ENCODE measurements at regions not wholly inside any gene's neighbourhood (a gene's known extent, or its start where the extent isn't known, plus 50 kb on each side); places are given as distances from the start of the nearest gene placed in this dataset.

DNA sequence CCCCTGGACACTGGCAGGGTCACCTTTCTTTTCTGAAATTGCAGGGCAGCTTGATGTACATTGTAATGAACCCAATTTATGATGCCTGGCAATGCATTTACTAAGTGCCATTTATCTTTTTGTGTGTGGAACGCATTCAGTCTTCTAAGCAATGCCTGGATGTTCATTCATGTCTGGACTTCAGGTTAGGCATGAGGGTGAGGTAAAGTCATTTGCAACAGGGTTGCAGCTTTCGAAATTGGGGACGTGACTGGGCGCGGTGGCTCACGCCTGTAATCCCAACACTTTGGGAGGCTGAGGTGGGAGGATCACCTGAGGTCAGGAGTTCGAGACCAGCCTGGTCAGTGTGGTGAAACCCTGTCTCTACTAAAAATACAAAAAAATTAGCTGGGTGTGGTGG is 134.6 kb downstream of the SOX4 start:
- POLR2A ChIA-PET: no interaction called here

GRCh38 chr6:21729431-21729830 is 135.9 kb downstream of the SOX4 start:
- DNase-seq (ENCODE audit: low read depth, low spot score): no peak
- no peak overlapping the region for H2AFZ ChIP-seq (ENCODE audit: low read depth, low read length)
- H3K27me3 ChIP-seq (ENCODE audit: control insufficient read depth in 2 of 2, insufficient read depth in 2 of 2, low read length in 2 of 2): no peaks in the 10 kb centered on the region
- ChIA-PET POLR2A (no interaction called here), CTCF (no interaction called here)
- H3K27ac ChIP-seq (ENCODE audit: insufficient read depth, low read depth, low read length): no peak overlapping the region
- FAIRE-seq: no peak
- H3K36me3 ChIP-seq (ENCODE audit: control insufficient read depth in 2 of 2, extremely low read depth in 1 of 2, insufficient read depth in 2 of 2, low read length in 2 of 2): no peaks in the 10 kb centered on the region
- H3K4me3 ChIP-seq (replicated peaks in 1 of 3; ENCODE audit: insufficient read depth in 1 of 3, low read depth in 1 of 3, low read length in 3 of 3): no peak overlapping the region
- H4K20me1 ChIP-seq (replicated peaks; ENCODE audit: control insufficient read depth, extremely low read depth, insufficient read depth, low read length): peaks cover 2% of the 10 kb centered on the region
- peaks cover 23% of the 10 kb centered on the region for H3K79me2 ChIP-seq (ENCODE audit: control insufficient read depth, insufficient read depth, low read length)
- TF ChIP-seq MAX (IDR thresholded peaks at IDR 0.05; ENCODE audit: insufficient read depth, insufficient read length) (no peak), JUN (IDR thresholded peaks at IDR 0.05; ENCODE audit: borderline replicate concordance, insufficient read depth, insufficient read length, low read depth) (no peak), EZH2 (IDR thresholded peaks at IDR 0.05; ENCODE audit: borderline replicate concordance, low read depth, low read length, severe bottlenecking) (no peak), POLR2A (IDR thresholded peaks at IDR 0.05; ENCODE audit: low read depth, low read length) (no peak), POLR2AphosphoS5 (IDR thresholded peaks at IDR 0.05; ENCODE audit: insufficient read depth, low read depth, low read length) (no peak), GATA2 (IDR thresholded peaks at IDR 0.05; ENCODE audit: insufficient read depth, insufficient read length, low read depth, low read length) (no peak)
- H3K4me1 ChIP-seq (ENCODE audit: control insufficient read depth, extremely low read depth, insufficient read depth, low read length): peaks cover 31% of the 10 kb centered on the region
- no peak overlapping the region for H3K9ac ChIP-seq (replicated peaks; ENCODE audit: extremely low read depth, insufficient read depth, low read length)
- H3K4me2 ChIP-seq (ENCODE audit: insufficient read depth, low read length): no peak overlapping the region
- intact Hi-C loops (cut with micrococcal nuclease): no loop called here
- BruUV-seq (replicated peaks): no TSS peak
- dilution Hi-C loops (cut with MboI; ENCODE audit: extremely low pct_ligation_motif_present, low sequenced_read_pairs): no loop called here
- H3K9me1 ChIP-seq (replicated peaks; ENCODE audit: control insufficient read depth, extremely low read depth, insufficient read depth, low read length): no peaks in the 10 kb centered on the region
- H3K9me3 ChIP-seq (replicated peaks; ENCODE audit: control insufficient read depth, insufficient read depth, low read length): no peaks in the 10 kb centered on the region

More for the DNA sequence above, 134.6 kb downstream of the SOX4 start:
- Histone ChIP-seq H3K9ac (replicated peaks; ENCODE audit: extremely low read depth, insufficient read depth, low read length) (no peak overlapping the region), H3K27me3 (ENCODE audit: control insufficient read depth in 2 of 2, insufficient read depth in 2 of 2, low read length in 2 of 2) (no peaks in the 10 kb centered on the region), H3K4me2 (ENCODE audit: insufficient read depth, low read length) (no peak overlapping the region), H4K20me1 (replicated peaks; ENCODE audit: control insufficient read depth, extremely low read depth, insufficient read depth, low read length) (no peaks in the 10 kb centered on the region), H3K36me3 (ENCODE audit: control insufficient read depth in 2 of 2, extremely low read depth in 1 of 2, insufficient read depth in 2 of 2, low read length in 2 of 2) (no peaks in the 10 kb centered on the region), H3K4me3 (replicated peaks in 1 of 3; ENCODE audit: insufficient read depth in 1 of 3, low read depth in 1 of 3, low read length in 3 of 3) (no peak overlapping the region), H3K79me2 (ENCODE audit: control insufficient read depth, insufficient read depth, low read length) (peaks cover 16% of the 10 kb centered on the region), H3K27ac (ENCODE audit: insufficient read depth, low read depth, low read length) (no peak overlapping the region), H3K4me1 (ENCODE audit: control insufficient read depth, extremely low read depth, insufficient read depth, low read length) (peaks cover 25% of the 10 kb centered on the region), H3K9me1 (replicated peaks; ENCODE audit: control insufficient read depth, extremely low read depth, insufficient read depth, low read length) (no peaks in the 10 kb centered on the region), H2AFZ (ENCODE audit: low read depth, low read length) (no peak overlapping the region), H3K9me3 (replicated peaks; ENCODE audit: control insufficient read depth, insufficient read depth, low read length) (no peaks in the 10 kb centered on the region)
- no peak for TF ChIP-seq GATA2 (IDR thresholded peaks at IDR 0.05; ENCODE audit: insufficient read depth, insufficient read length, low read depth, low read length)
- TF ChIP-seq MAX (IDR thresholded peaks at IDR 0.05; ENCODE audit: insufficient read depth, insufficient read length): no peak
- TF ChIP-seq JUN (IDR thresholded peaks at IDR 0.05; ENCODE audit: borderline replicate concordance, insufficient read depth, insufficient read length, low read depth): no peak
- TF ChIP-seq POLR2A (IDR thresholded peaks at IDR 0.05; ENCODE audit: low read depth, low read length): no peak
- TF ChIP-seq, protein P1, sequence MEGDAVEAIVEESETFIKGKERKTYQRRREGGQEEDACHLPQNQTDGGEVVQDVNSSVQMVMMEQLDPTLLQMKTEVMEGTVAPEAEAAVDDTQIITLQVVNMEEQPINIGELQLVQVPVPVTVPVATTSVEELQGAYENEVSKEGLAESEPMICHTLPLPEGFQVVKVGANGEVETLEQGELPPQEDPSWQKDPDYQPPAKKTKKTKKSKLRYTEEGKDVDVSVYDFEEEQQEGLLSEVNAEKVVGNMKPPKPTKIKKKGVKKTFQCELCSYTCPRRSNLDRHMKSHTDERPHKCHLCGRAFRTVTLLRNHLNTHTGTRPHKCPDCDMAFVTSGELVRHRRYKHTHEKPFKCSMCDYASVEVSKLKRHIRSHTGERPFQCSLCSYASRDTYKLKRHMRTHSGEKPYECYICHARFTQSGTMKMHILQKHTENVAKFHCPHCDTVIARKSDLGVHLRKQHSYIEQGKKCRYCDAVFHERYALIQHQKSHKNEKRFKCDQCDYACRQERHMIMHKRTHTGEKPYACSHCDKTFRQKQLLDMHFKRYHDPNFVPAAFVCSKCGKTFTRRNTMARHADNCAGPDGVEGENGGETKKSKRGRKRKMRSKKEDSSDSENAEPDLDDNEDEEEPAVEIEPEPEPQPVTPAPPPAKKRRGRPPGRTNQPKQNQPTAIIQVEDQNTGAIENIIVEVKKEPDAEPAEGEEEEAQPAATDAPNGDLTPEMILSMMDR (IDR thresholded peaks at IDR 0.05; ENCODE audit: extremely low read depth in 1 of 2, insufficient read depth in 1 of 2, low read depth in 1 of 2, low read length in 2 of 2): no peak
- no peak for TF ChIP-seq EZH2 (IDR thresholded peaks at IDR 0.05; ENCODE audit: borderline replicate concordance, low read depth, low read length, severe bottlenecking)
- no peak for TF ChIP-seq MYC (IDR thresholded peaks at IDR 0.05; ENCODE audit: low read depth, low read length)
- intact Hi-C loops (cut with micrococcal nuclease): no loop called here
- BruUV-seq (replicated peaks): no TSS peak
- dilution Hi-C loops (cut with MboI; ENCODE audit: extremely low pct_ligation_motif_present, low sequenced_read_pairs): no loop called here
- DNase-seq (ENCODE audit: low read depth, low spot score) (no peak), FAIRE-seq (no peak)
- CTCF ChIA-PET: no interaction called here

All from endothelial cell of umbilical vein (primary cell).